SU-DHL-6 (cell line): ENCODE measurements at regions not wholly inside any gene's neighbourhood (a gene's known extent, or its start where the extent isn't known, plus 50 kb on each side); places are given as distances from the start of the nearest gene placed in this dataset.

Source experiments
- CTCF ChIP-seq: fragments of 200-600 bp; sonication (generic); IDR thresholded peaks from one replicate; pipeline ENCODE4 v1.5.1; 2017; ENCODE audit warnings: antibody characterized with exemption, mild to moderate bottlenecking, low read length, moderate library complexity; ENCODE audit not compliant: insufficient read depth, poor library complexity, severe bottlenecking
- EZH2phosphoT487 ChIP-seq: fragments of 200-600 bp; sonication (generic), shearing (Covaris generic); conservative IDR thresholded peaks from 2 replicates; pipeline ENCODE4 v1.6.1; 2018; ENCODE audit warnings: mild to moderate bottlenecking, antibody characterized with exemption, low read length, moderate library complexity, mixed read lengths

- TF ChIP-seq CTCF: no peak
- no peak for TF ChIP-seq EZH2phosphoT487
These were observed 220.8 kb downstream of the MRPS30 start for GRCh38 chr5:45029553-45029952.
